HL-60 (cell line): ENCODE measurements at regions not wholly inside any gene's neighbourhood (a gene's known extent, or its start where the extent isn't known, plus 50 kb on each side); places are given as distances from the start of the nearest gene placed in this dataset.
"Not testable (repeated sequence)": the region's sequence is repeated elsewhere in the genome, so short reads cannot be mapped to it uniquely, and the experiment has no call there.

Source experiments
- DNase-seq, 2 experiments: peaks; one replicate each; pipeline ENCODE4 v3.0.0-alpha.2; 2010 to 2020; ENCODE audit warnings: low read depth in 1 of 2, low spot score in 1 of 2
- H3K27ac ChIP-seq: fragments of 250-450 bp; sonication (Bioruptor Pico); replicated peaks from 2 replicates; pipeline ENCODE4 v1.5.1; 2020; ENCODE audit warnings: mild to moderate bottlenecking, moderate library complexity
- H3K27me3 ChIP-seq: fragments of 250-450 bp; sonication (Bioruptor Pico); 2 replicates; pipeline ENCODE4 v1.5.1; 2021; ENCODE audit warnings: mild to moderate bottlenecking, moderate library complexity; ENCODE audit not compliant: insufficient read depth, poor library complexity, severe bottlenecking
- H3K4me3 ChIP-seq: replicated peaks from 2 replicates; pipeline ENCODE4 v1.5.1; 2011; ENCODE audit warnings: mild to moderate bottlenecking, control low read depth, low read length; ENCODE audit not compliant: insufficient read depth
- GABPA ChIP-seq: IDR thresholded peaks from 2 replicates; pipeline ENCODE4 v1.6.1; 2012; ENCODE audit warnings: low read depth
- POLR2AphosphoS5 ChIP-seq: IDR thresholded peaks from 2 replicates; pipeline ENCODE4 v1.6.1; 2012; ENCODE audit warnings: low read depth
- REST ChIP-seq: IDR thresholded peaks from 2 replicates; pipeline ENCODE4 v1.6.1; 2012; ENCODE audit warnings: low read depth; ENCODE audit not compliant: insufficient replicate concordance
- SPI1 ChIP-seq: IDR thresholded peaks from 2 replicates; pipeline ENCODE4 v1.6.1; 2012; ENCODE audit warnings: low read depth, mild to moderate bottlenecking, borderline replicate concordance
- TF ChIP-seq, protein P1 (sequence below): IDR thresholded peaks from one replicate; pipeline ENCODE4 v1.5.1; 2011; ENCODE audit warnings: low read length, control low read depth, inconsistent platforms; ENCODE audit not compliant: insufficient read depth

DNA sequence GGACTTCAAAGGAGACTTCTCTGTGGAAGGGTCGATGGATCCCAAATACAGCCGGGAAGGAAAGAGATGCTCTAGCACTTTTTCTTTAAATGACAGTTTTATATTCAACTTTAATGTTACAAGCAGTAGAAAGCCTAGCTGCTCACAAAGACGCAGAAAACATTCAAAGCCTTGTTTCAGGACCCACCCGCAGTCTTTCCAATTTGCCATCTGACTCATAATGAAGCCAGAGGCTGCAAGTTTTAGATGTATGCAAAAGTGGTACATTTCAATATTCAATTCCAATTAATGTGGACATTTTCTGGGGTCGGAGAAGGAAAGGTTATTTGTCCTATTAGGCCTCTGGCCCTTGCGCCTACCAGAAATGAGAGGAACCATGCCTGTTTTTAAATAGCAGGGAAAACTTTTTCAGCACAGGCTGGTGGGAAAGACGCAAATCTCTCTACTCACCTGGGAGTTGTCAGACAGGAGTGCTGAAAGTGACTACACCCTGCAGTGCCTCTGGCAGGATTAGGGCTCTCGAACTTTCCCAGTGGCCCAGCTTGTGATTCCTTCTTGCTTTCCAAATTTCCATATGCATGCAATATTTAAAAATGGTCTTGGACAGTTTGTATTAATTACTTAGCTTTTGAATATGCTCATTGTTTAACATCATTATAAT lies 117.4 kb upstream of the MBNL1 start:
- H3K27me3 ChIP-seq, result no peaks in the 10 kb centered on the region
- no peak overlapping the region; the same call in 1 of the 2 replicates for H3K27ac ChIP-seq
- TF ChIP-seq POLR2AphosphoS5, result no peak
- no peak for TF ChIP-seq REST
- no peak for DNase-seq
- no peak overlapping the region for H3K4me3 ChIP-seq

GRCh38 chr3:152151877-152152765 lies 116.6 kb upstream of the MBNL1 start:
- not testable (repeated sequence) for H3K27me3 ChIP-seq, H3K27ac ChIP-seq, H3K4me3 ChIP-seq, DNase-seq

DNA sequence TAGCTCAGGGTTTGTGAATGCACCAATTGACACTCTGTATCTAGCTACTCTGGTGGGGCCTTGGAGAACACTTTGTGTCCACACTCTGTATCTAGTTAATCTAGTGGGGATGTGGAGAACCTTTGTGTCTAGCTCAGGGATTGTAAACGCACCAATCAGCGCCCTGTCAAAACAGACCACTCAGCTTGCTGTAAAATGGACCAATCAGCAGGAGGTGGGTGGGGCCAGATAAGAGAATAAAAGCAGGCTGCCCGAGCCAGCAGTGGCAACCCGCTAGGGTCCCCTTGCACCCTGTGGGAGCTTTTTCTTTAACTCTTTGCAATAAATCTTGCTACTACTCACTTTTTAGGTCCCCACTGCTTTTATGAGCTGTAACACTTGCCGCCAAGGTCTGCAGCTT lies 115.6 kb upstream of the MBNL1 start:
- H3K4me3 ChIP-seq, H3K27ac ChIP-seq, DNase-seq, H3K27me3 ChIP-seq: not testable (repeated sequence)

DNA sequence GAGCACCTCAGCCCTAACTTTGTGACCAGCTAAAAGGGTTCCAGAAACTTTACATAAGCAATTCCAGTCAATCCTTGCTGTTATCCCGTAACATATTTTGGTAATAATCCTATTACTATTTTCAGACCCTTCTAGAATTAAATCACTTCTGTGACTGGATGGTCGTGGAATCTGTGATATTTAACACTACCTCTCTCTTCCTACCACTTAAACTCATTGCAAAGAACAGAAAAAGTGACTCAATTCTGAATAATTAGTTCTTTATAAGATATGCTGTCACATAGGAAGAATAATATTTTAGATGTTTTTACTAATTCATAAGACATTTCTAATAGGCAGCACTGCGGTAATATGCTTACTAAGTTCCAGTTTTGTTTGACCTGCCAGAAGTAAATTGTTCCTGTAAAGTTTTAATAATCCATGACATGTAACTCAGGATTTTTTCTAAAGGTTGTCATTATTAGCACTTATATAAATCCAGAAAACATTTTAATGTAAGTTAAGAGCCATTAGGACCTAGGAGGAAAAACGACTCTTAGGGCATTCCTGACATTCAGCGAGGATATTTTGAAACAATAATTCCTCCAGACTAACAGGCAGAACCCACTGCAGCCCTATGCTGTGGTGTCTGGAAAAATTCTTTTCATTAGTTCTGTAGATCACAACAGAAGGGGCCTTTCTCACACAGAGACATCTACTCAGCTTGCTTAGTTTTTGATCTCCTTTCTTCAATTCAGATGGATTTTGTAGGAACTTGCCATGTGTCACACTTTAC lies 113.3 kb upstream of the MBNL1 start:
- DNase-seq, result no peak
- TF ChIP-seq POLR2AphosphoS5, result no peak
- TF ChIP-seq, protein P1, sequence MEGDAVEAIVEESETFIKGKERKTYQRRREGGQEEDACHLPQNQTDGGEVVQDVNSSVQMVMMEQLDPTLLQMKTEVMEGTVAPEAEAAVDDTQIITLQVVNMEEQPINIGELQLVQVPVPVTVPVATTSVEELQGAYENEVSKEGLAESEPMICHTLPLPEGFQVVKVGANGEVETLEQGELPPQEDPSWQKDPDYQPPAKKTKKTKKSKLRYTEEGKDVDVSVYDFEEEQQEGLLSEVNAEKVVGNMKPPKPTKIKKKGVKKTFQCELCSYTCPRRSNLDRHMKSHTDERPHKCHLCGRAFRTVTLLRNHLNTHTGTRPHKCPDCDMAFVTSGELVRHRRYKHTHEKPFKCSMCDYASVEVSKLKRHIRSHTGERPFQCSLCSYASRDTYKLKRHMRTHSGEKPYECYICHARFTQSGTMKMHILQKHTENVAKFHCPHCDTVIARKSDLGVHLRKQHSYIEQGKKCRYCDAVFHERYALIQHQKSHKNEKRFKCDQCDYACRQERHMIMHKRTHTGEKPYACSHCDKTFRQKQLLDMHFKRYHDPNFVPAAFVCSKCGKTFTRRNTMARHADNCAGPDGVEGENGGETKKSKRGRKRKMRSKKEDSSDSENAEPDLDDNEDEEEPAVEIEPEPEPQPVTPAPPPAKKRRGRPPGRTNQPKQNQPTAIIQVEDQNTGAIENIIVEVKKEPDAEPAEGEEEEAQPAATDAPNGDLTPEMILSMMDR, result no peak
- TF ChIP-seq REST, result no peak
- no peak for TF ChIP-seq SPI1
- no peak for TF ChIP-seq GABPA

DNA sequence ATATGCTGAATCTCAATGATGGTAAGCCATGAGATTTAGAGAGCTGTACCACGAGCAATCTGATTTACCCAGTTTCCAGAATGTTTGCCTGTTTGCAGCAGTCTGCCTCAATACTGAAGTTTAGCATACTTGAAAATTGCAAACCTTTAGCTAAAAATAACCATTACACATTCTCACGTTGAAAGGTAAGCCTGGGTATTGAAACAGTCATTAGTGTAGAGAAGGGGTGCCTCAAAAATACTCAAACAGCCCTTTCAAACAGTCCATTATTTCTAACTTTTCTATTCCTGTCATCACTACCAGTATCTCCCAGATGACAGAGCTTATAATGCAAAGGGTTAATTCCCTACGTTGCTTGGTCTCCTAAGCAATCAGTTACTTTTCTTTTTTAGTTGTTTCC lies 111.8 kb upstream of the MBNL1 start:
- Histone ChIP-seq H3K27ac (no peak overlapping the region), H3K4me3 (no peak overlapping the region), H3K27me3 (no peaks in the 10 kb centered on the region)
- TF ChIP-seq POLR2AphosphoS5, result no peak
- TF ChIP-seq REST, result no peak
- no peak for TF ChIP-seq SPI1
- no peak for TF ChIP-seq GABPA
- TF ChIP-seq, protein P1, result no peak
- DNase-seq, result no peak

More for the DNA sequence above, 113.3 kb upstream of the MBNL1 start:
- H3K27ac ChIP-seq, result no peak overlapping the region
- no peaks in the 10 kb centered on the region for H3K27me3 ChIP-seq
- no peak overlapping the region for H3K4me3 ChIP-seq
